ENCODE measurements at regions not wholly inside any gene's neighbourhood (a gene's known extent, or its start where the extent isn't known, plus 50 kb on each side); places are given as distances from the start of the nearest gene placed in this dataset.
"Not testable (repeated sequence)": the region's sequence is repeated elsewhere in the genome, so short reads cannot be mapped to it uniquely, and the experiment has no call there.

GRCh38 chr4:62461961-62462360 lies 1261.8 kb downstream of the ADGRL3 start:
- DNase-seq (ENCODE audit: low read depth) = no peak

GRCh38 chr4:62460329-62460728 lies 1260.2 kb downstream of the ADGRL3 start:
- DNase-seq (ENCODE audit: low read depth) = no peak

- no peak for DNase-seq (ENCODE audit: low read depth)
These were observed 1257.2 kb downstream of the ADGRL3 start for GRCh38 chr4:62457356-62457755.

- no peak for DNase-seq (ENCODE audit: low read depth)
These were observed 1255.7 kb downstream of the ADGRL3 start for GRCh38 chr4:62455871-62456270.

- no peak for DNase-seq (ENCODE audit: low read depth)
These were observed 1254.4 kb downstream of the ADGRL3 start for GRCh38 chr4:62454535-62454934.

- DNase-seq (ENCODE audit: low read depth) = no peak
These were observed 1250.6 kb downstream of the ADGRL3 start for GRCh38 chr4:62450740-62451139.

GRCh38 chr4:62449538-62449937 lies 1249.4 kb downstream of the ADGRL3 start:
- DNase-seq (ENCODE audit: low read depth) = no peak

GRCh38 chr4:62448911-62449310 lies 1248.8 kb downstream of the ADGRL3 start:
- DNase-seq (ENCODE audit: low read depth) = peak; percentile 65

- DNase-seq (ENCODE audit: low read depth) = no peak
These were observed 1238.9 kb downstream of the ADGRL3 start for GRCh38 chr4:62439051-62439450.

- DNase-seq (ENCODE audit: low read depth) = no peak
These were observed 1234.8 kb downstream of the ADGRL3 start for GRCh38 chr4:62434921-62435320.

- not testable (repeated sequence) for DNase-seq (ENCODE audit: low read depth)
These were observed 1231.5 kb downstream of the ADGRL3 start for GRCh38 chr4:62431513-62432231.

GRCh38 chr4:62429297-62429696 lies 1229.2 kb downstream of the ADGRL3 start:
- no peak for DNase-seq (ENCODE audit: low read depth)

- DNase-seq (ENCODE audit: low read depth) = no peak
These were observed 1215.1 kb downstream of the ADGRL3 start for GRCh38 chr4:62415256-62415655.

GRCh38 chr4:62414563-62414962 lies 1214.4 kb downstream of the ADGRL3 start:
- DNase-seq (ENCODE audit: low read depth) = no peak

GRCh38 chr4:62410371-62411003 lies 1210.4 kb downstream of the ADGRL3 start:
- no peak for DNase-seq (ENCODE audit: low read depth)

- DNase-seq (ENCODE audit: low read depth) = no peak
These were observed 1208.3 kb downstream of the ADGRL3 start for GRCh38 chr4:62408454-62408853.

GRCh38 chr4:62407534-62407933 lies 1207.4 kb downstream of the ADGRL3 start:
- no peak for DNase-seq (ENCODE audit: low read depth)

GRCh38 chr4:62402088-62402806 lies 1202.1 kb downstream of the ADGRL3 start:
- DNase-seq (ENCODE audit: low read depth) = no peak

GRCh38 chr4:62399242-62399641 lies 1199.1 kb downstream of the ADGRL3 start:
- no peak for DNase-seq (ENCODE audit: low read depth)

GRCh38 chr4:62398318-62398717 lies 1198.2 kb downstream of the ADGRL3 start:
- no peak for DNase-seq (ENCODE audit: low read depth)

- no peak for DNase-seq (ENCODE audit: low read depth)
These were observed 1194.6 kb downstream of the ADGRL3 start for GRCh38 chr4:62394766-62395165.

GRCh38 chr4:62387808-62388207 lies 1187.7 kb downstream of the ADGRL3 start:
- no peak for DNase-seq (ENCODE audit: low read depth)

- DNase-seq (ENCODE audit: low read depth) = no peak
These were observed 1177.6 kb downstream of the ADGRL3 start for GRCh38 chr4:62377700-62378099.
